Stimulated activated CD4-positive, alpha-beta T cell treated with anti-CD3 and anti-CD28 coated beads, Interleukin-4, amount 100 ng/mL, for 48 hours (primary cell): ENCODE measurements at regions not wholly inside any gene's neighbourhood (a gene's known extent, or its start where the extent isn't known, plus 50 kb on each side); places are given as distances from the start of the nearest gene placed in this dataset.

ENCODE experiments used
- DNase-seq, 2 donors: peaks; one replicate each; pipeline ENCODE4 v3.0.0-alpha.2; 2020; ENCODE audit warnings: low read depth in 2 of 2

DNA sequence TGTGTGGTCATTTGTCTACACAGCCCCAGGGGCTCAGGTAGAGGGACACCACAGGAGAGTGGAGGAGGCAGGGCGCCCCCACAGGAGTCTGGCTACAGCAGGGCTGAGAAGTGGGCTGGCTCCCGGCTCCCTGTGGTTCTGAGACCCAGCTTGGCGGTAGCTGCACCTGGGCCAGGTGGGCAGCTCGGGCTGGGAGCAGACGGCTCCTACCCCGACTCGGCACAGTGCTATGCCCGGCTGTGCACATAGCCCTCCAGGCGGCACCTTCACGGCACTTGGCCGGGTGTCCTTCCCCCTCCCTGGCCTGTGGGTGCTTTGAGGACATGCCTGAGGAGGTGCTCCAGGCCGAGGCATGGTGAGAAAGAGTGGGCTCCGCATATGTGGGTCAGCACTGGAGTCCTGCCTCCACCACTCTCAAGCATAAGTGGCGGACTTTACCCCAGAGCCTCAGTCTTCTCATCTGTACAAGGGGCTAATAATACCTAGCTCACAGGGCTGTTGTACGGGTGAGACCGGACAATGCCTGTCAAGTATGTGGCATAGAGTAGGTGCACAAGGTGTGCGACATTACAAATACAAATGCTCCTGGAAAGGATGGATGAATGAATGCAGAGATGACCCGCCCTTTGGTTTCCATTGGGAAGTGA, 50.1 kb upstream of the JPH3 start:
- no peak for DNase-seq

DNA sequence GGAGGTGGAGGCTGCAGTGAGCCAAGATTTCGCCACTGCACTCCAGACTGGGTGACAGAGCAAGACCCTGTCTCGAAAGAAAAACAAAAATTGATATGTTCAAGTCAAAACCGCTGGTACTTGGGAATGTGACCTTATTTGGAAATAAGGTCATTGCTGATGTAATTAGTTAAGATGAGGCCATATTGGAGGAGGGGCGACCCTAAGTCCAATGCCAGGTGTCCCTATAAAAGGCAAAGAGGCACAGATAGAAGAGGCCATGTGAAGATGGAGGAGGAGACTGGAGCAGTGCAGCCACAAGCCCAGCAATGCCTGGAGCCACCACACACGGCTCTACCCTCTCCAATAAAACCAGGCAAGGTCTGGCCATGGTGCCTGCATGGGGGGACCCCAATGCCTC, 50.8 kb upstream of the JPH3 start:
- DNase-seq, result no peak

DNA sequence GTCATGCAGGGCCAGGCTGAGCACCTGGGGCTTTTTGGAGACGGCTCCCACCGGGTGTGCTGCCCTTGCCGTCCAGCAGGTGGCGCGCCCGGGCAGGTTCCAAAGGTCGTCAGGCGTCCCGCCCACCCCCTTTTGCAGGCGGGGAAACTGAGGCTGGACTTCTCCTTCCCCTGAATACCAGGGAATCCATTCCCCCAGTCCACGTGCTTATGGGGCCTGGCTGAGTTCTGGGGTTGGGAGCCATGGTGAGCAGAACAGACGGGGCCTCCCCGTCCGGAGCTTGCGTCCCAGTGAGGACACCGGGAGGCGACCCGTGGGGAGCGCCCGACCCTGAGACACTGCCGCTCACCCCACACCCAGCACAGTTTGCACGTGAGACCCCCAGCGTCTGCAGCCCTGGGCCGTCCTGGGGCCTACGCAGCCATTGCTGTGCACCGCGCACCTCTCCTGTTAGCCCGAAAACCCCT, 51.8 kb upstream of the JPH3 start:
- DNase-seq, result peak; percentile 38 to 59

DNA sequence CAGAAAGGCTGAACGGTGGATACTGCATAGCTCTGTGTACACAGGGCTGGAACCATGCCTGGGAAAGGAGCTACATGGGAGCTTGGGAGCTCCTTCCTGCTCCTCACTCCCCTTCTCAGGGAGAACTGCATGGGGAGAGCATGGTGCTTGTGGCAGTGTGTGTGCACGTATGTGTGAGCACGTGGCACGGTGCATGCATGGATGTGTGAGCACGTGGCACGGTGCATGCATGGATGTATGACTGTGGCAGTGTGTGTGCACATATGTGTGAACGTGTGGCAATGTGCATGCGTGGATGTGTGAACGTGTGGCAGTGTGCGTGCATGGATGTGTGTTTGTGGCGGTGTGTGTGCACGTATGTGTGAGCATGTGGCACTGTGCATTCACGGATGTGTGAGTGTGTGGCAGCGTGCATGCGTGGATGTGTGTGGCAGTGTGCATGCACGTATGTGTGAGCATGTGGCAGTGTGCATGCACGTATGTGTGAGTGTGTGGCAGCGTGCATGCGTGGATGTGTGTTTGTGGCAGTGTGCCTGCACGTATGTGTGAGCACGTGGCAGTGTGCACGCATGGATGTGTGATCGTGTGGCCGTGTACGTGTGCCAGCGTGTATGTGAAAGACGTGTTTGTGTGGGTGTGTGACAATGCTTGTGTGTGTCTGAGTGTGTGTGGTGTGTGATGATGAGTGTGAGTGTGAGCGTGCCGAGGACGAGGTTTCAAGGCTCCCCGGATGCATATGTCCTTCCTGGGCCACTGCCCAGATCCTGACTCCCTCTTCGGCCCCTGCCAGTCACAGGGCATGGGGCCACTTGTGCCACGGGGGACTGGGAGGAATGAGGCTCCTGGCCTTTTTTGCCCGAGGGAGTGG, 52.4 kb upstream of the JPH3 start:
- DNase-seq, result no peak

DNA sequence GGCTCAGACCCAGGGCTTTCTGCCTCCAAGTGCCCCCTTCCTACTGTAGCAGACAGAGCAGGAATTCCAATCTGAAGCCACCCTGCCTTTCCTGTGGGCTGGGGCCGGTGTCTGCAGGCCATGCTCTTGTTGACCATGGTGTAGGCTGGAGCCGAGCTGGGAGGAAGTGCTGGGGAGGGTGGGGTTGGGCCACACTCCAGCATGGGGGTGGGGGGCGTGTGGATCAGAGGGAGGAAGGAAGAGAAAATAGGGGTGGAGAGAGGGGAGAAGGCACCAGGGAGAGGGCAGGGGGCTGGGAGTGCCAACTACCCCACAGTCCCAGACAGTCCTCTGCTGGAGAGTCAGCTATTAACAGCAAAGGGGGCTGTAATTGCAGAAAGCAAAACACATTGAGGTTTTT, 54.3 kb upstream of the JPH3 start:
- DNase-seq, result no peak

DNA sequence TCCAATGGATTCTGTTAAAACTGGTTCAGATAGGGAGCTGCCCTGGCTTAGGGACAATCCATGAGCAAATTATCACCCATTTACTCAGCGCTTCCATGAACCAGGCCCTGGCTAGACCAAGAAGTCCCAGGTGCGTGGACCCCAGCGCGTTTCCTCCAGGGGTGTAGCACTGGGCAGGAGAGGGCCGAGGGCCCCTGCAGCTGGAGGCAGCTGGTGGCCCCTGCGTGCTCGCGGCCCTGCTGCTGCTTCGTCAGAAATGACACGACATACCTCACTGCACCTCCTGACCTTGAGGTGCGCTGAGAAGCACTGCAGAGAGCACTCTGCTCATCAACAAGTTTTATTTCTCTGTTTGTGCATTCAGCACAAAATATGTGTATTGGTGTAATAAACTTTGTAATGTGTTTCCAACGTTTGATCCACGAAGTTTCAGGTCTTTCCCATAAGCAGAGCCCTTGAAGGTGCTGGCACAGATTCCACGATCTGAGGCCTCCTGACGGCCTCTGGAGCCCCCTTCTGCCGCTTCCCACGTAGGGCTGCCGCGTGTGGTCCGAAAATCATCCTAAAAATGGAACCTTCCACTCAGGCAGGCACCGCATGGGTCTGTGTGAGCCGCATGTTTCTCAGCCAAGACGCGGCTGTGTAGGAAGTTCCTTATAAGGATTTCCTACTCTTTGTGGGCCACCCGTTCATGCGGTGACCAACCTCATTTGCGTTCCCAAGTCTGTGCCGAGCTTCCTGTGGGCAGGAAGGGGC, 50.8 kb upstream of the ZCCHC14 start:
- DNase-seq, result no peak

DNA sequence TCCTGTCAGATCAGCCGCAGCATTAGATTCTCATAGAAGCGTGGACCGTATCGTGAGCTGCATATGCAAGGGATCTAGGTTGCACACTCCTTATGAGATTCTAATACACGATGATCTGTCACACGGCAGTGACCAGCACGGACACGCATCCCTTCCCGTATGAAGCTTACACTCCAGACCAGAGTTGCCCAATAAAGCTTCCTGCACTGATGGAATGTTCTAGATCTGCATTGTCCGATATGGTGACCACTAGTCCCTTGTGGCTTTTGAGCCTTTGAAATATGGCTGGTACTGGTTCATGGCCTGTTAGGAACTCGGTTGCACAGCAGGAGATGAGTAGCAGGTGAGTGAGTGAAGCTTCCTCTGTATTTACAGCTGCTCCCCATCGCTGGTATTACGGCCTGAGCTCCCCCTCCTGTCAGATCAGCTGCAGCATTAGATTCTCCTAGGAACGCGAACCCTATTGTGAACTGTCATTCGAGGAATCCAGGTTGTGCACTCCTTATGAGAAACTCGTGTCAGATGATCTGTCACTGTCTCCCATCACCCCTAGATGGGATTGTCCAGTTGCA, 49.8 kb upstream of the ZCCHC14 start:
- DNase-seq, result no peak
